Thyroid gland (tissue), 4 donors: ENCODE measurements at regions not wholly inside any gene's neighbourhood (a gene's known extent, or its start where the extent isn't known, plus 50 kb on each side); places are given as distances from the start of the nearest gene placed in this dataset.
A peak's percentile ranks its signal among the peaks of the same experiment; 100 is the strongest.

Experiments
- DNase-seq, 2 donors: peaks; one replicate each; pipeline ENCODE4 v3.0.0-alpha.2; 2019
- H3K27ac ChIP-seq, 3 donors: fragments of 200-600 bp; sonication (generic); 1 replicate in 2 of 3; 2 replicates in 1 of 3; pipeline ENCODE4 v1.5.1; 2016 to 2019; ENCODE audit warnings: mild to moderate bottlenecking in 1 of 3, moderate library complexity in 1 of 3
- H3K27me3 ChIP-seq: fragments of 200-600 bp; sonication (generic); one replicate; pipeline ENCODE4 v1.5.1; 2019
- H3K36me3 ChIP-seq, 2 donors: fragments of 200-600 bp; sonication (generic); one replicate each; pipeline ENCODE4 v1.5.1; 2016 to 2019
- H3K4me1 ChIP-seq, 2 donors: fragments of 200-600 bp; sonication (generic); one replicate each; pipeline ENCODE4 v1.5.1; 2017 to 2019
- H3K4me3 ChIP-seq, 3 donors: fragments of 200-600 bp; sonication (generic); replicated peaks in 1 of 3; 1 replicate in 2 of 3; 2 replicates in 1 of 3; pipeline ENCODE4 v1.5.1; 2016; ENCODE audit warnings: mild to moderate bottlenecking in 1 of 3
- H3K9me3 ChIP-seq: fragments of 200-600 bp; sonication (generic); one replicate; pipeline ENCODE4 v1.5.1; 2017
- POLR2A ChIP-seq, 2 donors: fragments of 450-650 bp; IDR thresholded peaks; one replicate each; pipeline ENCODE4 v1.6.1; 2017; ENCODE audit warnings: antibody characterized with exemption in 2 of 2, mild to moderate bottlenecking in 2 of 2, moderate library complexity in 1 of 2
- WGBS, 2 donors: methylation state at CpG; one replicate each; pipeline ENCODE4 v1.1.5; 2017; 5-methylcytosine and 5-hydroxymethylcytosine counted together
- intact Hi-C: fragments of 100-400 bp; cut with DNase I; formaldehyde crosslinking; loops from one replicate; pipeline ENCODE4 v1.15.1; 2023
- TF ChIP-seq, protein P1 (sequence below), 6 experiments: fragments of 200-600 bp in 3 of 6; fragments of 450-650 bp in 3 of 6; sonication (generic) in 3 of 6; IDR thresholded peaks; one replicate each; pipeline ENCODE4 v1.5.1; 2016 to 2019; ENCODE audit warnings: antibody characterized with exemption in 6 of 6, mild to moderate bottlenecking in 2 of 6, inconsistent platforms in 1 of 6, moderate library complexity in 1 of 6

DNA sequence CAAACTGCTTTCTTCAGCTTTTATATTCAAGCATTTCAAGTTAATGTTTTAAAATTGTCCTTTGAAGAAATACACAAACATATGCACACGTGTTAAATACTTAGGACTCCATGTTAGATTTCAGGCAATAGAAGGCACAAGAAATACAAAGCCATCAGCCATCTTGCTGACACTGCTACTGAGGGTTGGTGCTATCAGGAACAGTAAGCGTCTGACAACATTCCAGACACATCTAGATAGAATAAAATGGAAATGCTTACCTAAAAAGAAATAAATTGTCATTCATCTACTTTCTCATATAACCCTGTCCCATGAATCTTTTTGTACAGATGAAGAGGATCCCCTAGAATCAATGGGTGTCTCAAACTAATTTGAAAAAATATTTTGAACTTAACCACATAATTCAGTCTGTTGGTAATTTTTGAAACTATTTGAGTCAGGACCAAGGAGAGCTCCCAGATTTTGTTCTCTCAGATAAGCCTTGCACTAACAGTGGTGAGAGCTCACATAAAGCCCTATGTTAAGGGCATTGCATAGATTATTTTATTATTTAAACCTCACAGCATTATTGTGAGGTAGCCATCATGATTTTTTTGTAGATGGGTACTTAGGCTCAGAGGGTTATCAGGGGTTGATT is 631.1 kb upstream of the POU3F2 start:
- Histone ChIP-seq H3K4me3 (no peak overlapping the region), H3K4me1 (no peaks in the 10 kb centered on the region), H3K9me3 (no peaks in the 10 kb centered on the region), H3K27ac (no peak overlapping the region), H3K27me3 (no peaks in the 10 kb centered on the region), H3K36me3 (no peaks in the 10 kb centered on the region)
- intact Hi-C loops: no loop called here
- no peak for DNase-seq
- WGBS, 2 donors: 47 to 53% methylated on average over 2 of the region's 2 CpGs
- TF ChIP-seq, protein P1, sequence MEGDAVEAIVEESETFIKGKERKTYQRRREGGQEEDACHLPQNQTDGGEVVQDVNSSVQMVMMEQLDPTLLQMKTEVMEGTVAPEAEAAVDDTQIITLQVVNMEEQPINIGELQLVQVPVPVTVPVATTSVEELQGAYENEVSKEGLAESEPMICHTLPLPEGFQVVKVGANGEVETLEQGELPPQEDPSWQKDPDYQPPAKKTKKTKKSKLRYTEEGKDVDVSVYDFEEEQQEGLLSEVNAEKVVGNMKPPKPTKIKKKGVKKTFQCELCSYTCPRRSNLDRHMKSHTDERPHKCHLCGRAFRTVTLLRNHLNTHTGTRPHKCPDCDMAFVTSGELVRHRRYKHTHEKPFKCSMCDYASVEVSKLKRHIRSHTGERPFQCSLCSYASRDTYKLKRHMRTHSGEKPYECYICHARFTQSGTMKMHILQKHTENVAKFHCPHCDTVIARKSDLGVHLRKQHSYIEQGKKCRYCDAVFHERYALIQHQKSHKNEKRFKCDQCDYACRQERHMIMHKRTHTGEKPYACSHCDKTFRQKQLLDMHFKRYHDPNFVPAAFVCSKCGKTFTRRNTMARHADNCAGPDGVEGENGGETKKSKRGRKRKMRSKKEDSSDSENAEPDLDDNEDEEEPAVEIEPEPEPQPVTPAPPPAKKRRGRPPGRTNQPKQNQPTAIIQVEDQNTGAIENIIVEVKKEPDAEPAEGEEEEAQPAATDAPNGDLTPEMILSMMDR (IDR thresholded peaks at IDR 0.05): no peak
- no peak for TF ChIP-seq POLR2A (IDR thresholded peaks at IDR 0.05)

DNA sequence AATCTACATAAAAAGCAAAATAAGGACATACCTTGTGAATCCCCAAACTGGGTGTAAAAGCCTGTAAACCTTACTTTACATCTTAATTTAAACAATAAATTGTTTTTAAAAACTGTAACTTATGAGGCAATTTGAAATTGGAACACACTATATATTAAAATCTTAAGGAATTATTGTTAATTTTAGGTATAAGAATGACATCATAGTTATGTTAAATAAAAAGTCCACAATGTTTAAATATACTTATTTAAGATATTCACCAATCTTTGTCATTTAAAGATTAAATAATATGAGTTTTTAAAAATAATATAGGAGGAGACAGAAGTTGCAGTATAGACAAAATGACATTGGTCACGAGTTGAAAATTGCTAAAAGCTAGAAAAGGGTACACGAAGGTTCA is 621.9 kb upstream of the POU3F2 start:
- Histone ChIP-seq H3K27me3 (no peaks in the 10 kb centered on the region), H3K4me3 (no peak overlapping the region), H3K9me3 (no peaks in the 10 kb centered on the region), H3K4me1 (peaks cover 0 to 6% of the 10 kb centered on the region in 2 donors), H3K27ac (no peak overlapping the region), H3K36me3 (no peaks in the 10 kb centered on the region)
- intact Hi-C loops: no loop called here
- WGBS, 2 donors: 81 to 82% methylated on average over 2 of the region's 2 CpGs
- TF ChIP-seq, protein P1 (IDR thresholded peaks at IDR 0.05): no peak
- TF ChIP-seq POLR2A (IDR thresholded peaks at IDR 0.05): no peak
- no peak for DNase-seq

DNA sequence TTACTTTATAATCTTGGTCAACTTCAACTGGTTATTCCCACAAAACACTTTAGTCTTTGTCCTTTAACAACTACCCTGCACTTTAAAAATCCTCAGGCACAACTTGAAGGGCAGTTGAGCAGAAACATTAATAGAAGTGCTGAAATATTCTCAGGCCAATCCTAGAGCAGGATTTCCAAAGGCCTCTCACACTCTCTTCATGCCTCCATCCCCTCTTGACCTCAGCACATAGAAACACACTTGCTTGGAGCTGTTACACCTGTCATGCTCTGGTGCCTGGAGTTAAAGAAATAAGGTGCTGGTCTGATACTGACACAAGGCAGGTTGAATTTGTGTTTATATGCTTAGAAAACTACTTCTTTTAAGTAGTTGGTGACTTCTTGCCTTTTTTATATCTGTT is 618.8 kb upstream of the POU3F2 start:
- intact Hi-C loops: no loop called here
- H3K9me3 ChIP-seq: no peaks in the 10 kb centered on the region
- no peaks in the 10 kb centered on the region for H3K27me3 ChIP-seq
- peaks cover 0 to 6% of the 10 kb centered on the region in 2 donors for H3K4me1 ChIP-seq
- H3K27ac ChIP-seq: no peak overlapping the region
- no peak for TF ChIP-seq POLR2A (IDR thresholded peaks at IDR 0.05)
- TF ChIP-seq, protein P1 (IDR thresholded peaks at IDR 0.05): no peak
- no peak overlapping the region for H3K4me3 ChIP-seq
- DNase-seq: peak; percentile 35 to 56
- no peaks in the 10 kb centered on the region for H3K36me3 ChIP-seq

DNA sequence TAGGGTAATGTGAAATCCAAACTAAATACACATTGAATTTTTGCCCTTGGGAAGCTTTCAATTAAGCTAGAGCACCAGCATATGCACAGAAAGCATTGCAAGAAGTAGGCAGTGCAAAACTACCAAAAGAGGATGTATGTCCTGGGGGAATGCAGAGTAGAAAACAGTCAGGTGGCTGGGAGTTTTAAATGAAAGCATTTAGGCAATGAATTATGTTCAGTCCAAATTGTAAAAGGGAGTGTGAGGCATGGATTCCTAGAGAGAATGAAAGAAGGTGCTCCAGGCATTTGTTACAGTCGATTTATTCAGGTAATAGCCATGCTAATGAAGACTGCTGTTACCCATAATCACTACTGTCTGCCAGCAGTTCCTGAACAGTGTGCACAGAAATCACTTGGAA is 604.1 kb upstream of the POU3F2 start:
- intact Hi-C loops: no loop called here
- no peaks in the 10 kb centered on the region for H3K27me3 ChIP-seq
- WGBS, 2 donors: 48 to 63% methylated on average over 1 of the region's 1 CpG
- H3K4me1 ChIP-seq: no peaks in the 10 kb centered on the region
- no peak for TF ChIP-seq POLR2A (IDR thresholded peaks at IDR 0.05)
- TF ChIP-seq, protein P1 (IDR thresholded peaks at IDR 0.05): no peak
- no peaks in the 10 kb centered on the region for H3K36me3 ChIP-seq
- no peak overlapping the region for H3K27ac ChIP-seq
- DNase-seq: no peak
- no peak overlapping the region for H3K4me3 ChIP-seq
- no peaks in the 10 kb centered on the region for H3K9me3 ChIP-seq

DNA sequence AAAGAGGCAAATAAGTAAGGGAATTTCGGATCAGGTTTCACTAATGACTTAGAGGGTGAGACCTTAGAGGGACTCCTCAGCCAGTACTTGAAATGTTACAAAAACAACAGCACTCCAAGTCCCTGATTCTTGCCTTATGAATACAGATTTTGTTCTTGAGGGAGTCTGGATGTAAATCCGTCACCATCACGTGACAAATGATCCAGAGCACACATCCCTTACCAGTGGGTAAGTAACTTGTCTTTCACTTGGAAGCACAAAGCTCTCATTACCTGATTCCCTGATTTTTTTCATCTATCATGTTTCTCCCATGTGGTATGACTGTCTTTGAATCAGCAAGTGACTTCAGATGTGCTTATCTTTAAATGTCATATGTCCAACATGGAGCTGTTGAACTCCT is 595.3 kb upstream of the POU3F2 start:
- H3K27me3 ChIP-seq: no peaks in the 10 kb centered on the region
- H3K4me3 ChIP-seq: no peak overlapping the region
- DNase-seq: no peak
- WGBS, 2 donors: 8 to 20% methylated on average over 3 of the region's 3 CpGs
- no peaks in the 10 kb centered on the region for H3K9me3 ChIP-seq
- H3K27ac ChIP-seq: no peak overlapping the region
- no peaks in the 10 kb centered on the region for H3K4me1 ChIP-seq
- H3K36me3 ChIP-seq: no peaks in the 10 kb centered on the region
- TF ChIP-seq POLR2A (IDR thresholded peaks at IDR 0.05): no peak
- TF ChIP-seq, protein P1 (IDR thresholded peaks at IDR 0.05): no peak
- intact Hi-C loops: no loop called here
